GM18861 (cell line): ENCODE measurements at regions not wholly inside any gene's neighbourhood (a gene's known extent, or its start where the extent isn't known, plus 50 kb on each side); places are given as distances from the start of the nearest gene placed in this dataset.
"Not testable (repeated sequence)": the region's sequence is repeated elsewhere in the genome, so short reads cannot be mapped to it uniquely, and the experiment has no call there.

Experiments used
- ATAC-seq: cut with Tn5 transposase; IDR thresholded peaks from one replicate; pipeline ENCODE4 v1.9.1; 2021; ENCODE audit not compliant: unreplicated experiment

- ATAC-seq: no peak
These were observed 189.5 kb downstream of the UNC5CL start for GRCh38 chr6:40849546-40849945.

GRCh38 chr6:40848868-40849514 lies 190.0 kb downstream of the UNC5CL start:
- no peak for ATAC-seq

- ATAC-seq: no peak
These were observed 191.0 kb downstream of the UNC5CL start for GRCh38 chr6:40848038-40848437.

GRCh38 chr6:40845553-40845952 lies 193.5 kb downstream of the UNC5CL start:
- ATAC-seq: no peak

GRCh38 chr6:40844246-40844645 lies 194.8 kb downstream of the UNC5CL start:
- no peak for ATAC-seq

- ATAC-seq: no peak
These were observed 197.3 kb downstream of the UNC5CL start for GRCh38 chr6:40841721-40842120.

- ATAC-seq: no peak
These were observed 206.3 kb downstream of the UNC5CL start for GRCh38 chr6:40832691-40833090.

- ATAC-seq: no peak
These were observed 207.6 kb downstream of the UNC5CL start for GRCh38 chr6:40831381-40831780.

- ATAC-seq: no peak
These were observed 213.9 kb downstream of the UNC5CL start for GRCh38 chr6:40825102-40825501.

GRCh38 chr6:40823917-40824891 lies 214.8 kb downstream of the UNC5CL start:
- not testable (repeated sequence) for ATAC-seq

- no peak for ATAC-seq
These were observed 216.4 kb downstream of the UNC5CL start for GRCh38 chr6:40822619-40823018.

GRCh38 chr6:40819182-40819834 lies 219.7 kb downstream of the UNC5CL start:
- ATAC-seq: no peak

GRCh38 chr6:40817369-40817768 lies 221.7 kb downstream of the UNC5CL start:
- ATAC-seq: no peak

GRCh38 chr6:40816601-40817000 lies 222.4 kb downstream of the UNC5CL start:
- ATAC-seq: no peak

GRCh38 chr6:40815731-40816130 lies 223.3 kb downstream of the UNC5CL start:
- no peak for ATAC-seq

GRCh38 chr6:40810171-40810570 lies 223.0 kb upstream of the LRFN2 start:
- no peak for ATAC-seq

- ATAC-seq: no peak
These were observed 222.5 kb upstream of the LRFN2 start for GRCh38 chr6:40809627-40810026.

GRCh38 chr6:40807484-40807883 lies 220.3 kb upstream of the LRFN2 start:
- ATAC-seq: no peak

GRCh38 chr6:40806256-40806864 lies 219.2 kb upstream of the LRFN2 start:
- no peak for ATAC-seq

- ATAC-seq: no peak
These were observed 218.2 kb upstream of the LRFN2 start for GRCh38 chr6:40805336-40805735.

GRCh38 chr6:40804905-40805304 lies 217.7 kb upstream of the LRFN2 start:
- ATAC-seq: no peak
